ENCODE measurements at regions not wholly inside any gene's neighbourhood (a gene's known extent, or its start where the extent isn't known, plus 50 kb on each side); places are given as distances from the start of the nearest gene placed in this dataset.

GRCh38 chr1:184882957-184883815 lies 91.1 kb downstream of the NIBAN1 start (continued):
- TF ChIP-seq CHD7 (IDR thresholded peaks at IDR 0.05; ENCODE audit: insufficient replicate concordance, low read length) (no peak), SRF (IDR thresholded peaks at IDR 0.05; ENCODE audit: low read depth, low read length) (peak; percentile 41; the same call in 1 of the 2 replicates), E2F6 (IDR thresholded peaks at IDR 0.05) (no peak)
